Hepatocyte (in vitro differentiated cells): ENCODE measurements at regions not wholly inside any gene's neighbourhood (a gene's known extent, or its start where the extent isn't known, plus 50 kb on each side); places are given as distances from the start of the nearest gene placed in this dataset. TPM values are rescaled to one million over a fixed set of nuclear protein-coding genes. Genes with fewer than 3 reads are reported as not detected.

Experiments
- DNase-seq: peaks from one replicate; pipeline ENCODE4 v3.0.0-alpha.2; 2016; ENCODE audit warnings: low spot score
- H2AFZ ChIP-seq: fragments of 200-600 bp; sonication (generic); 2 replicates; pipeline ENCODE4 v1.6.0; 2016; ENCODE audit warnings: antibody characterized with exemption, mild to moderate bottlenecking
- H3K27ac ChIP-seq: fragments of 200-600 bp; sonication (generic); 2 replicates; pipeline ENCODE4 v1.5.1; 2016; ENCODE audit warnings: mild to moderate bottlenecking
- H3K27me3 ChIP-seq: fragments of 200-600 bp; sonication (generic); 2 replicates; pipeline ENCODE4 v1.6.1; 2016
- H3K36me3 ChIP-seq: fragments of 200-600 bp; sonication (generic); replicated peaks from 2 replicates; pipeline ENCODE4 v1.5.1; 2016; ENCODE audit warnings: low read depth; ENCODE audit not compliant: insufficient read depth
- H3K4me1 ChIP-seq: fragments of 200-600 bp; sonication (generic); 2 replicates; pipeline ENCODE4 v1.5.1; 2016; ENCODE audit warnings: mild to moderate bottlenecking, moderate library complexity; ENCODE audit not compliant: insufficient read depth
- H3K4me2 ChIP-seq: fragments of 200-600 bp; sonication (generic); 2 replicates; pipeline ENCODE4 v1.6.0; 2016
- H3K4me3 ChIP-seq: fragments of 200-600 bp; sonication (generic); 2 replicates; pipeline ENCODE4 v1.5.1; 2016; ENCODE audit warnings: mild to moderate bottlenecking
- H3K79me2 ChIP-seq: fragments of 200-600 bp; sonication (generic); 2 replicates; pipeline ENCODE4 v1.6.0; 2017; ENCODE audit warnings: mild to moderate bottlenecking
- H3K9me2 ChIP-seq: fragments of 200-600 bp; sonication (generic); replicated peaks from 2 replicates; pipeline ENCODE4 v1.6.0; 2017; ENCODE audit warnings: mild to moderate bottlenecking; ENCODE audit not compliant: insufficient read depth
- H3K9me3 ChIP-seq: fragments of 200-600 bp; sonication (generic); 2 replicates; pipeline ENCODE4 v1.5.1; 2016; ENCODE audit warnings: low read depth, mild to moderate bottlenecking
- H4K20me1 ChIP-seq: fragments of 200-600 bp; sonication (generic); 2 replicates; pipeline ENCODE4 v1.6.0; 2016; ENCODE audit warnings: mild to moderate bottlenecking; ENCODE audit not compliant: insufficient read depth, poor library complexity, severe bottlenecking
- CTCF ChIP-seq: fragments of 200-600 bp; sonication (generic); IDR thresholded peaks from 2 replicates; pipeline ENCODE4 v1.5.1; 2016; ENCODE audit warnings: antibody characterized with exemption, mild to moderate bottlenecking; ENCODE audit not compliant: poor library complexity
- EZH2 ChIP-seq: fragments of 200-600 bp; sonication (generic); IDR thresholded peaks from 2 replicates; pipeline ENCODE4 v1.6.1; 2016; ENCODE audit warnings: antibody characterized with exemption, mild to moderate bottlenecking, borderline replicate concordance
- EZH2phosphoT487 ChIP-seq: fragments of 200-600 bp; sonication (generic); IDR thresholded peaks from one replicate; pipeline ENCODE4 v1.6.1; 2018; ENCODE audit warnings: antibody characterized with exemption, mild to moderate bottlenecking, low read depth, moderate library complexity; ENCODE audit not compliant: unreplicated experiment, severe bottlenecking
- WGBS: methylation state at CpG from one replicate; pipeline ENCODE4 v1.1.6; 2016; ENCODE audit warnings: low lambda C conversion rate; ENCODE audit errors: missing lambda C conversion rate; 5-methylcytosine and 5-hydroxymethylcytosine counted together
- microRNA counts: library from miRNA; unstranded; fragments of <30 nt; microRNA quantifications from one replicate; lab custom pipeline; 2017
- microRNA-seq: library from miRNA; unstranded; fragments of <30 nt; microRNA quantifications from one replicate; pipeline ENCODE4, GENCODE V29; 2017
- small RNA-seq: library from RNA; depleted of rRNA; stranded (forward); fragments of <200 nt; gene quantifications from one replicate; pipeline ENCODE3, GENCODE V24; 2014

GRCh38 chr14:47730296-47730695 is 54.9 kb upstream of the MDGA2 start:
- no peaks in the 10 kb centered on the region for H3K79me2 ChIP-seq
- H3K4me2 ChIP-seq: no peak overlapping the region
- H3K9me2 ChIP-seq: no peaks in the 10 kb centered on the region
- H3K9me3 ChIP-seq: no peaks in the 10 kb centered on the region
- H2AFZ ChIP-seq: no peak overlapping the region
- no peak overlapping the region for H3K4me3 ChIP-seq
- no peaks in the 10 kb centered on the region for H3K27me3 ChIP-seq
- TF ChIP-seq EZH2phosphoT487 (no peak), CTCF (no peak), EZH2 (no peak)
- H3K27ac ChIP-seq: no peak overlapping the region
- no peaks in the 10 kb centered on the region for H3K4me1 ChIP-seq
- no peaks in the 10 kb centered on the region for H4K20me1 ChIP-seq
- 90% methylated on average over 3 of the region's 3 CpGs for whole genome bisulfite sequencing
- H3K36me3 ChIP-seq: no peaks in the 10 kb centered on the region
- no peak for DNase-seq

MicroRNA genes in the stretch of these regions (microRNA counts, 767-probe panel; counts per million panel counts)
- not detected for microRNA hsa-miR-548y (lab: Ali Mortazavi, UCI)

Small RNAs in the stretch of these regions (microRNA-seq; reads per million reads assigned to microRNA genes)
- gene MIR548Y: not detected

Small RNAs in the stretch of these regions (small RNA-seq; reads per million reads assigned to genes)
- gene AL121576.1 (not detected), gene AL512360.1 (not detected), gene MIR548Y (not detected), gene RNU6-297P (not detected)
